SK-N-SH (cell line): ENCODE measurements at regions not wholly inside any gene's neighbourhood (a gene's known extent, or its start where the extent isn't known, plus 50 kb on each side); places are given as distances from the start of the nearest gene placed in this dataset.

Experiments
- CTCF ChIA-PET: fragments of 300-600, 350-600 bp; formaldehyde crosslinking; extraction: SDS; loops from one replicate; lab custom pipeline; 2021; lab: Yijun Ruan, JAX
- POLR2A ChIA-PET: fragments of 350-600 bp; sonication (Branson Sonifier 250); formaldehyde crosslinking; extraction: SDS; loops from one replicate; lab custom pipeline; 2020; ENCODE audit warnings: antibody characterized with exemption, inconsistent platforms; lab: Yijun Ruan, JAX
- DNase-seq: peaks from one replicate; pipeline ENCODE4 v3.0.0; 2012
- H2AFZ ChIP-seq: fragments of 200-600 bp; sonication (generic); 2 replicates; pipeline ENCODE4 v1.8.1; 2016; ENCODE audit warnings: antibody characterized with exemption, mild to moderate bottlenecking, low read depth
- H3F3A ChIP-seq: fragments of 200-600 bp; sonication (generic); replicated peaks from 2 replicates; pipeline ENCODE3; 2016; ENCODE audit warnings: antibody characterized with exemption, mild to moderate bottlenecking; ENCODE audit not compliant: insufficient read depth
- H3K27ac ChIP-seq, 2 experiments: fragments of 200-500 bp in 1 of 2; fragments of 200-600 bp in 1 of 2; sonication (Bioruptor generic) in 1 of 2; sonication (generic), shearing (Covaris generic) in 1 of 2; 2 replicates each; pipeline versions ENCODE4 v1.5.1 to v1.6.1; 2014 to 2016; ENCODE audit warnings: low read depth in 2 of 2, inconsistent platforms in 1 of 2, low read length in 1 of 2, mild to moderate bottlenecking in 1 of 2, mixed read lengths in 1 of 2
- H3K27me3 ChIP-seq: fragments of 200-600 bp; sonication (generic), shearing (Covaris generic); 2 replicates; pipeline ENCODE4 v1.6.1; 2016; ENCODE audit warnings: mixed run types; ENCODE audit not compliant: insufficient read depth
- H3K36me3 ChIP-seq, 2 experiments: fragments of 200-500 bp in 1 of 2; fragments of 200-600 bp in 1 of 2; sonication (Bioruptor generic) in 1 of 2; sonication (generic) in 1 of 2; replicated peaks in 1 of 2; 2 replicates each; pipeline versions ENCODE3 to v1.5.1; 2014 to 2016; ENCODE audit warnings: low read length in 1 of 2, mild to moderate bottlenecking in 1 of 2; ENCODE audit not compliant: insufficient read depth in 2 of 2, control insufficient read depth in 1 of 2
- H3K4me1 ChIP-seq, 2 experiments: fragments of 200-500 bp in 1 of 2; fragments of 200-600 bp in 1 of 2; sonication (Bioruptor generic) in 1 of 2; sonication (generic), shearing (Covaris generic) in 1 of 2; 2 replicates each; pipeline versions ENCODE4 v1.5.1 to v1.6.1; 2014 to 2016; ENCODE audit warnings: low read depth in 1 of 2, low read length in 1 of 2, mixed run types in 1 of 2; ENCODE audit not compliant: insufficient read depth in 2 of 2, control insufficient read depth in 1 of 2
- H3K4me2 ChIP-seq: fragments of 200-600 bp; sonication (generic), shearing (Covaris generic); 2 replicates; pipeline ENCODE4 v1.6.1; 2017; ENCODE audit warnings: mixed run types
- H3K4me3 ChIP-seq, 2 experiments: fragments of 200-500 bp in 1 of 2; fragments of 200-600 bp in 1 of 2; sonication (Bioruptor generic) in 1 of 2; sonication (generic), shearing (Covaris generic) in 1 of 2; 2 replicates each; pipeline versions ENCODE4 v1.5.1 to v1.8.1; 2014 to 2016; ENCODE audit warnings: low read depth in 2 of 2, inconsistent platforms in 1 of 2, low read length in 1 of 2, mild to moderate bottlenecking in 1 of 2, mixed read lengths in 1 of 2, moderate library complexity in 1 of 2
- H3K79me2 ChIP-seq: fragments of 200-600 bp; sonication (generic); 2 replicates; pipeline ENCODE4 v1.8.1; 2017; ENCODE audit warnings: mild to moderate bottlenecking; ENCODE audit not compliant: insufficient read depth
- H3K9ac ChIP-seq: fragments of 200-600 bp; sonication (generic); 2 replicates; pipeline ENCODE4 v1.6.1; 2017; ENCODE audit warnings: mixed run types
- H3K9me2 ChIP-seq: fragments of 200-600 bp; sonication (generic); 2 replicates; pipeline ENCODE4 v1.6.1; 2017; ENCODE audit warnings: mixed run types
- H3K9me3 ChIP-seq: fragments of 200-600 bp; sonication (generic); 2 replicates; pipeline ENCODE4 v1.6.1; 2017; ENCODE audit warnings: mixed run types, mild to moderate bottlenecking, moderate library complexity
- H4K20me1 ChIP-seq: fragments of 200-600 bp; sonication (generic); 2 replicates; pipeline ENCODE4 v1.6.1; 2017; ENCODE audit warnings: mild to moderate bottlenecking, mixed run types; ENCODE audit not compliant: insufficient read depth
- CTCF ChIP-seq: fragments of 200-600 bp; sonication (generic); IDR thresholded peaks from 2 replicates; pipeline ENCODE4 v1.6.1; 2017; ENCODE audit warnings: antibody characterized with exemption, mild to moderate bottlenecking, moderate library complexity
- ELF1 ChIP-seq: IDR thresholded peaks from 2 replicates; pipeline ENCODE4 v1.4.0; 2012
- EP300 ChIP-seq, 2 experiments: IDR thresholded peaks; 2 replicates each; pipeline versions ENCODE4 v1.4.0 to v1.6.1; 2012; ENCODE audit warnings: borderline replicate concordance in 1 of 2, low read depth in 1 of 2, low read length in 1 of 2
- EZH2phosphoT487 ChIP-seq: fragments of 200-600 bp; sonication (generic); IDR thresholded peaks from 2 replicates; pipeline ENCODE4 v1.6.1; 2017; ENCODE audit warnings: low read depth, mixed run types, mild to moderate bottlenecking, antibody characterized with exemption, moderate library complexity, borderline replicate concordance
- FOSL2 ChIP-seq: IDR thresholded peaks from 2 replicates; pipeline ENCODE4 v1.4.0; 2012; ENCODE audit warnings: low read depth, mild to moderate bottlenecking, moderate library complexity, borderline replicate concordance
- FOXM1 ChIP-seq: IDR thresholded peaks from 2 replicates; pipeline ENCODE4 v1.4.0; 2012; ENCODE audit warnings: low read depth, mild to moderate bottlenecking
- IRF3 ChIP-seq: fragments of 150-350 bp; IDR thresholded peaks from 2 replicates; pipeline ENCODE4 v1.6.1; 2016; ENCODE audit warnings: mild to moderate bottlenecking, low read depth, low read length
- JUND ChIP-seq: IDR thresholded peaks from 2 replicates; pipeline ENCODE4 v1.4.0; 2012
- MAX ChIP-seq: IDR thresholded peaks from 2 replicates; pipeline ENCODE4 v1.4.0; 2012; ENCODE audit warnings: low read depth
- MEF2A ChIP-seq: IDR thresholded peaks from 2 replicates; pipeline ENCODE4 v1.4.0; 2012; ENCODE audit warnings: low read depth, borderline replicate concordance
- NRF1 ChIP-seq: IDR thresholded peaks from 2 replicates; pipeline ENCODE4 v1.6.1; 2012; ENCODE audit warnings: low read depth, mild to moderate bottlenecking, low read length
- PBX3 ChIP-seq: IDR thresholded peaks from 2 replicates; pipeline ENCODE4; 2012
- POLR2AphosphoS5 ChIP-seq: IDR thresholded peaks from 2 replicates; pipeline ENCODE4 v1.6.1; 2012; ENCODE audit warnings: low read depth, low read length
- RCOR1 ChIP-seq: fragments of 150-350 bp; IDR thresholded peaks from 2 replicates; pipeline ENCODE4 v1.6.1; 2017; ENCODE audit warnings: antibody characterized with exemption, low read length
- RXRA ChIP-seq: IDR thresholded peaks from 2 replicates; pipeline ENCODE4 v1.4.0; 2012; ENCODE audit warnings: low read depth, mild to moderate bottlenecking, borderline replicate concordance
- TAF1 ChIP-seq: IDR thresholded peaks from 2 replicates; pipeline ENCODE4 v1.6.1; 2012; ENCODE audit warnings: low read depth, mild to moderate bottlenecking, low read length, moderate library complexity, borderline replicate concordance
- TCF12 ChIP-seq: IDR thresholded peaks from 2 replicates; pipeline ENCODE4 v1.4.0; 2012
- USF1 ChIP-seq: IDR thresholded peaks from 2 replicates; pipeline ENCODE4 v1.4.0; 2012; ENCODE audit warnings: low read depth, borderline replicate concordance
- YY1 ChIP-seq: IDR thresholded peaks from 2 replicates; pipeline ENCODE4 v1.4.0; 2012; ENCODE audit warnings: low read depth, mild to moderate bottlenecking
- WGBS: methylation state at CpG from one replicate; pipeline ENCODE4 v1.1.6; 2017; ENCODE audit warnings: low lambda C conversion rate; 5-methylcytosine and 5-hydroxymethylcytosine counted together

- Histone ChIP-seq H2AFZ (no peak overlapping the region), H3K4me3 (no peak overlapping the region), H3K9ac (no peak overlapping the region), H3K9me3 (no peaks in the 10 kb centered on the region), H3K27me3 (no peaks in the 10 kb centered on the region), H3K9me2 (no peaks in the 10 kb centered on the region), H3K4me2 (no peak overlapping the region), H3K4me1 (peaks cover 0 to 28% of the 10 kb centered on the region in 2 experiments; a peak in 2 of 4 replicates), H3F3A (no peaks in the 10 kb centered on the region), H3K36me3 (no peaks in the 10 kb centered on the region), H3K79me2 (no peaks in the 10 kb centered on the region), H4K20me1 (no peaks in the 10 kb centered on the region), H3K27ac (no peak overlapping the region)
- TF ChIP-seq MAX (no peak), IRF3 (no peak), EP300 (IDR thresholded peaks at IDR 0.05; ENCODE audit: borderline replicate concordance in 1 of 2, low read depth in 1 of 2, low read length in 1 of 2) (no peak), TAF1 (no peak), EZH2phosphoT487 (no peak), MEF2A (no peak)
- WGBS, result 34% methylated on average over 8 of the region's 8 CpGs
- DNase-seq, result no peak
- ChIA-PET POLR2A (no interaction called here), CTCF (interaction anchor here (1.6 kb wide), 1 partner anchor 115 kb away, joined by 4 read pairs; no protein-coding TSS in a partner anchor)
Observed at GRCh38 chr10:131427281-131427680, 115.8 kb upstream of the TCERG1L start.

GRCh38 chr10:131427901-131428300 lies 116.4 kb upstream of the TCERG1L start:
- Histone ChIP-seq H3K79me2 (no peaks in the 10 kb centered on the region), H3K27me3 (no peaks in the 10 kb centered on the region), H3K4me1 (peaks cover 0 to 28% of the 10 kb centered on the region in 2 experiments; a peak in 2 of 4 replicates), H3K36me3 (no peaks in the 10 kb centered on the region), H3K9me3 (no peaks in the 10 kb centered on the region), H3K4me3 (no peak overlapping the region), H3K27ac (no peak overlapping the region), H3K9me2 (no peaks in the 10 kb centered on the region), H4K20me1 (no peaks in the 10 kb centered on the region), H3K4me2 (no peak overlapping the region), H3K9ac (no peak overlapping the region), H3F3A (no peaks in the 10 kb centered on the region)
- WGBS, result 46% methylated on average over 6 of the region's 8 CpGs
- POLR2A ChIA-PET, result no interaction called here
- no peak for DNase-seq
- CTCF ChIA-PET, result no interaction called here
- TF ChIP-seq POLR2AphosphoS5 (no peak), USF1 (no peak), TCF12 (no peak), NRF1 (no peak), RCOR1 (no peak), FOSL2 (no peak), RXRA (no peak), ELF1 (no peak), PBX3 (no peak), FOXM1 (no peak), JUND (no peak), YY1 (no peak), CTCF (no peak), TAF1 (no peak)
- TF ChIP-seq, all 33 proteins: peak for 0
- no peak overlapping the region for H2AFZ ChIP-seq
